GM23338 (cell line): ENCODE measurements at regions not wholly inside any gene's neighbourhood (a gene's known extent, or its start where the extent isn't known, plus 50 kb on each side); places are given as distances from the start of the nearest gene placed in this dataset.

Source experiments
- ATAC-seq: fragments of 200-7000 bp; cut with Tn5 transposase; 3 replicates; pipeline ENCODE4 v1.9.1; 2020
- DNase-seq: peaks from one replicate; pipeline ENCODE4 v3.0.0-alpha.2; 2015; ENCODE audit warnings: low spot score
- H2AFZ ChIP-seq: fragments of 200-600 bp; sonication (generic); 2 replicates; pipeline ENCODE4 v1.8.0; 2016; ENCODE audit warnings: antibody characterized with exemption, mild to moderate bottlenecking, moderate library complexity
- H3F3A ChIP-seq: fragments of 200-600 bp; sonication (generic); replicated peaks from 2 replicates; pipeline ENCODE4 v1.8.0; 2017; ENCODE audit warnings: antibody characterized with exemption, mixed run types, low read depth
- H3K27ac ChIP-seq: fragments of 200-600 bp; sonication (generic); 2 replicates; pipeline ENCODE4 v1.6.1; 2016; ENCODE audit warnings: low read depth
- H3K27me3 ChIP-seq: fragments of 200-600 bp; sonication (generic); 2 replicates; pipeline ENCODE4 v1.8.0; 2016; ENCODE audit warnings: mild to moderate bottlenecking, mixed run types, moderate library complexity; ENCODE audit not compliant: insufficient read depth
- H3K36me3 ChIP-seq: fragments of 200-600 bp; sonication (generic); 2 replicates; pipeline ENCODE4 v1.8.0; 2016; ENCODE audit warnings: mild to moderate bottlenecking; ENCODE audit not compliant: insufficient read depth
- H3K4me1 ChIP-seq: fragments of 200-600 bp; sonication (generic); 2 replicates; pipeline ENCODE4 v1.8.0; 2016; ENCODE audit warnings: mild to moderate bottlenecking, moderate library complexity; ENCODE audit not compliant: insufficient read depth
- H3K4me2 ChIP-seq: fragments of 200-600 bp; sonication (generic); 2 replicates; pipeline ENCODE4 v1.7.1; 2017; ENCODE audit warnings: mixed run types
- H3K4me3 ChIP-seq: fragments of 200-600 bp; sonication (generic); 2 replicates; pipeline ENCODE4 v1.6.1; 2016; ENCODE audit warnings: mixed run types
- H3K79me2 ChIP-seq: fragments of 200-600 bp; sonication (generic); replicated peaks from 2 replicates; pipeline ENCODE4 v1.8.0; 2017; ENCODE audit warnings: mild to moderate bottlenecking; ENCODE audit not compliant: insufficient read depth
- H3K9me2 ChIP-seq: fragments of 200-600 bp; sonication (generic); 2 replicates; pipeline ENCODE4 v1.8.0; 2017; ENCODE audit not compliant: insufficient read depth
- H4K20me1 ChIP-seq: fragments of 200-600 bp; sonication (generic); replicated peaks from 2 replicates; pipeline ENCODE4 v1.8.0; 2017; ENCODE audit warnings: mild to moderate bottlenecking; ENCODE audit not compliant: insufficient read depth
- H3K27ac Mint-ChIP-seq: 2 replicates; pipeline ENCODE4 v1.8.0; 2020; ENCODE audit warnings: inconsistent platforms, mild to moderate bottlenecking, moderate library complexity, mixed read lengths
- H3K27me3 Mint-ChIP-seq: 3 replicates; pipeline ENCODE4 v1.8.0; 2022; ENCODE audit warnings: low read depth, mild to moderate bottlenecking, moderate library complexity, mixed read lengths, inconsistent platforms; ENCODE audit not compliant: insufficient read depth, poor library complexity
- H3K36me3 Mint-ChIP-seq: 3 replicates; pipeline ENCODE4 v1.8.0; 2021; ENCODE audit warnings: low read depth, mild to moderate bottlenecking, inconsistent platforms, moderate library complexity, mixed read lengths
- H3K4me1 Mint-ChIP-seq: 3 replicates; pipeline ENCODE4 v1.8.0; 2020; ENCODE audit warnings: mild to moderate bottlenecking, inconsistent platforms, mixed read lengths
- H3K4me3 Mint-ChIP-seq: 3 replicates; pipeline ENCODE4 v1.8.0; 2021; ENCODE audit warnings: moderate library complexity, mild to moderate bottlenecking, inconsistent platforms, mixed read lengths
- H3K9me3 Mint-ChIP-seq: 3 replicates; pipeline ENCODE4 v1.8.0; 2020; ENCODE audit warnings: moderate library complexity, mild to moderate bottlenecking, inconsistent platforms, mixed read lengths
- CREB1 ChIP-seq: fragments of 250-450 bp; sonication (Bioruptor Pico); IDR thresholded peaks from 2 replicates; pipeline ENCODE4 v1.5.0; 2020; ENCODE audit warnings: low read depth, mild to moderate bottlenecking, moderate library complexity
- ETS1 ChIP-seq: IDR thresholded peaks from 2 replicates; pipeline ENCODE4 v1.6.1; 2016; ENCODE audit warnings: antibody characterized with exemption
- EZH2phosphoT487 ChIP-seq: fragments of 200-600 bp; sonication (generic); IDR thresholded peaks from one replicate; pipeline ENCODE4 v1.8.1; 2018; ENCODE audit warnings: antibody characterized with exemption; ENCODE audit not compliant: unreplicated experiment
- NANOG ChIP-seq: IDR thresholded peaks from 2 replicates; pipeline ENCODE4 v1.6.1; 2016; ENCODE audit warnings: antibody characterized with exemption, borderline replicate concordance
- STAT1 ChIP-seq: IDR thresholded peaks from one replicate; pipeline ENCODE4 v1.6.1; 2016; ENCODE audit warnings: antibody characterized with exemption; ENCODE audit not compliant: unreplicated experiment
- ZNF114 ChIP-seq: fragments of 250-450 bp; sonication (Bioruptor Pico); IDR thresholded peaks from 2 replicates; pipeline ENCODE4 v1.5.0; 2020; ENCODE audit warnings: mild to moderate bottlenecking, moderate library complexity
- ZNF331 ChIP-seq: fragments of 250-450 bp; sonication (Bioruptor Pico); IDR thresholded peaks from 2 replicates; pipeline ENCODE4 v1.5.0; 2020; ENCODE audit warnings: low read depth, mild to moderate bottlenecking, moderate library complexity
- ZNF462 ChIP-seq: fragments of 250-450 bp; sonication (Bioruptor Pico); IDR thresholded peaks from 2 replicates; pipeline ENCODE4 v1.5.0; 2020; ENCODE audit warnings: mild to moderate bottlenecking, moderate library complexity

- H3K36me3 ChIP-seq, result no peaks in the 10 kb centered on the region
- H3K27me3 Mint-ChIP-seq, result peaks cover 2% of the 10 kb centered on the region
- no peak overlapping the region for H2AFZ ChIP-seq
- TF ChIP-seq ZNF331 (CRISPR knock-in tag), result no peak
- TF ChIP-seq CREB1 (CRISPR knock-in tag), result no peak
- TF ChIP-seq NANOG, result no peak
- no peak for TF ChIP-seq EZH2phosphoT487
- no peak for TF ChIP-seq ZNF462
- no peak for TF ChIP-seq ETS1
- no peak for TF ChIP-seq ZNF114 (CRISPR knock-in tag)
- TF ChIP-seq STAT1, result no peak
- H3K4me3 Mint-ChIP-seq, result no peak overlapping the region
- H3F3A ChIP-seq, result no peaks in the 10 kb centered on the region
- H4K20me1 ChIP-seq, result no peaks in the 10 kb centered on the region
- peaks cover 5% of the 10 kb centered on the region for H3K4me1 ChIP-seq
- no peaks in the 10 kb centered on the region for H3K36me3 Mint-ChIP-seq
- H3K9me2 ChIP-seq, result peaks cover 8% of the 10 kb centered on the region; the same call in 1 of the 2 replicates
- no peak overlapping the region for H3K27ac ChIP-seq
- H3K9me3 Mint-ChIP-seq, result no peaks in the 10 kb centered on the region; the same call in 2 of the 3 replicates
- peaks cover 6% of the 10 kb centered on the region for H3K4me1 Mint-ChIP-seq
- H3K4me2 ChIP-seq, result no peak overlapping the region
- H3K4me3 ChIP-seq, result no peak overlapping the region
- no peak overlapping the region for H3K27ac Mint-ChIP-seq
- DNase-seq, result no peak
- no peak for ATAC-seq
- H3K79me2 ChIP-seq, result no peaks in the 10 kb centered on the region
- no peaks in the 10 kb centered on the region for H3K27me3 ChIP-seq
Observed at GRCh38 chr5:52684051-52684450, 103.7 kb upstream of the ITGA1 start.
